LNCaP clone FGC (cell line): ENCODE measurements at regions not wholly inside any gene's neighbourhood (a gene's known extent, or its start where the extent isn't known, plus 50 kb on each side); places are given as distances from the start of the nearest gene placed in this dataset.
"Not testable (repeated sequence)": the region's sequence is repeated elsewhere in the genome, so short reads cannot be mapped to it uniquely, and the experiment has no call there.

Experiments
- DNase-seq: peaks from one replicate; pipeline ENCODE4 v3.0.0-alpha.2; 2011; ENCODE audit warnings: low read depth
- H3K4me3 ChIP-seq: 2 replicates; pipeline ENCODE4 v1.5.1; 2011; ENCODE audit warnings: mild to moderate bottlenecking, low read depth, low read length, control low read depth
- TF ChIP-seq, protein P1 (sequence below): IDR thresholded peaks from 2 replicates; pipeline ENCODE4 v1.5.1; 2012; ENCODE audit warnings: mild to moderate bottlenecking; ENCODE audit not compliant: control insufficient read depth, insufficient read depth; ENCODE audit errors: extremely low read depth

GRCh38 chrX:76774912-76775311 is 347.4 kb downstream of the MAGEE1 start:
- H3K4me3 ChIP-seq, DNase-seq: not testable (repeated sequence)

- DNase-seq, result no peak
- no peak overlapping the region for H3K4me3 ChIP-seq
- TF ChIP-seq, protein P1, sequence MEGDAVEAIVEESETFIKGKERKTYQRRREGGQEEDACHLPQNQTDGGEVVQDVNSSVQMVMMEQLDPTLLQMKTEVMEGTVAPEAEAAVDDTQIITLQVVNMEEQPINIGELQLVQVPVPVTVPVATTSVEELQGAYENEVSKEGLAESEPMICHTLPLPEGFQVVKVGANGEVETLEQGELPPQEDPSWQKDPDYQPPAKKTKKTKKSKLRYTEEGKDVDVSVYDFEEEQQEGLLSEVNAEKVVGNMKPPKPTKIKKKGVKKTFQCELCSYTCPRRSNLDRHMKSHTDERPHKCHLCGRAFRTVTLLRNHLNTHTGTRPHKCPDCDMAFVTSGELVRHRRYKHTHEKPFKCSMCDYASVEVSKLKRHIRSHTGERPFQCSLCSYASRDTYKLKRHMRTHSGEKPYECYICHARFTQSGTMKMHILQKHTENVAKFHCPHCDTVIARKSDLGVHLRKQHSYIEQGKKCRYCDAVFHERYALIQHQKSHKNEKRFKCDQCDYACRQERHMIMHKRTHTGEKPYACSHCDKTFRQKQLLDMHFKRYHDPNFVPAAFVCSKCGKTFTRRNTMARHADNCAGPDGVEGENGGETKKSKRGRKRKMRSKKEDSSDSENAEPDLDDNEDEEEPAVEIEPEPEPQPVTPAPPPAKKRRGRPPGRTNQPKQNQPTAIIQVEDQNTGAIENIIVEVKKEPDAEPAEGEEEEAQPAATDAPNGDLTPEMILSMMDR, result no peak
Observed at GRCh38 chrX:76796311-76796710, 368.8 kb downstream of the MAGEE1 start.

DNA sequence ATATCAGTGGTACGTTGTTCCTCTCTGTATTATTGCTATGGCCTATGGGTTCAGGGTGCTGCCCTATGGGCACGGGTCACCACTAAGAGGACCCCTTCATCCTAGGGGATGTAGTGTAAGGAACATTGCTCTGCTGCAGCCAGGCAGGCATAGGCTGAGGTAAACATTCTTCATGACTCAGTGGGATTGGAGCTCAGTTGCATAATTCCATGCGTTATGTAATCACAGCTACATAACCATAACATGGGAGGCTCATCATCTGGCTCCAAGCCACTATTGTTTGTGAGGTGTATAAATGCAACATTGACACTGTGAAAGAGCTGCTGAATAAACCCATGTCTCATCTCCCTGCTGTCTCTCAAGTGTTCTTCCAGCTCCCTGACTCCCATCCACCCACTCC is 375.2 kb downstream of the MAGEE1 start:
- no peak overlapping the region for H3K4me3 ChIP-seq
- DNase-seq, result no peak
- TF ChIP-seq, protein P1, result no peak

- TF ChIP-seq, protein P1, result no peak
- DNase-seq, result no peak
- no peak overlapping the region for H3K4me3 ChIP-seq
Observed at GRCh38 chrX:76815754-76816153, 388.2 kb downstream of the MAGEE1 start.

DNA sequence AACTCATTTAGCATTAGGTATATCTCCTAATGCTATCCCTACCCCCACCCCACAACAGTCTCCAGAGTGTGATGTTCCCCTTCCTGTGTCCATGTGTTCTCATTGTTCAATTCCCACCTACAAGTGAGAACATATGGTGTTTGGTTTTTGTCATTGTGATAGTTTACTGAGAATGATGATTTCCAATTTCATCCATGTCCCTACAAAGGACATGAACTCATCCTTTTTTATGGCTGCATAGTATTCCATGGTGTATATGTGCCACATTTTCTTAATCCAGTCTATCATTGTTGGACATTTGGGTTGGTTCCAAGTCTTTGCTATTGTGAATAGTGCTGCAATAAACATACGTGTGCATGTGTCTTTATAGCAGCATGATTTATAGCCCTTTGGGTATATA is 389.8 kb downstream of the MAGEE1 start:
- DNase-seq, H3K4me3 ChIP-seq: not testable (repeated sequence)

DNA sequence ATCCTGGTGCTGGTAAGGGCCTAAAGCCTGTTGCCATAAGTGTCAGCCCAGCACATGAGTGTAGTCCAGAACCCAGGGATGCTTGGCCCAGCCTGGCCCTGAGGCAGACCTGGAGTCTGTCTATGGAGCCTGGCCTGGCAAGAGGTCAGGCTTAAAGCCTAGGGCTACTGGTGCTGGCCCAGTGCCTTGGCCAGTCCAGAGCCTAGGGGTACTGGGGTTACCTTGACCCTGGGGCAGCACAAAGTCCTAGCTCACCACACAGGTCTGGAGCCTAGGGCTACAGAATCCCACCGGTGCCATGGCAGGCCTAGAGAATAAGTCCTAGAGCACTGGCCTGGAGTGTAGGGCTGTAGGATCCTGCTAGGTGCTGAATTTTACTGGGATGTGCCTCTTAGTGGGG is 393.8 kb downstream of the MAGEE1 start:
- TF ChIP-seq, protein P1, result no peak
- no peak for DNase-seq
- H3K4me3 ChIP-seq, result no peak overlapping the region

DNA sequence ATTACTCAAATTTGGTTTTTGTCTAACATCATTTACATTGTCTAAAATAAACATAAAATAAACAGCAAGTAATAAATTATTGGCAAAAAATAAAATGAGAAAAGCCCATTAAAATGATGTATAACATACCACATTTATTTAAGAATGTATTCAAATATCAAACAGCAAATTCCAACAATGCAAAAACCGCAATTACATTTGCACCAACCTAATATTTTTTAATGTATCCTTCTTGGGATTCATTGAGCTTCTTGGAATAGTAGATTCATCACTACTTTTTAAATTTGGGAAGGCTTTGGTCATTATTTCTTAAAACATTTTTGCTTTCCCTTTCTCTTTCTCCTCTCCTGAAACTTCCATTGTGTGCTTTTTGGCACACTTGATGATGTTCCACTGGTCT is 400.2 kb downstream of the MAGEE1 start:
- TF ChIP-seq, protein P1, result no peak
- DNase-seq, result no peak
- H3K4me3 ChIP-seq, result no peak overlapping the region

GRCh38 chrX:76840902-76841301 is 413.4 kb downstream of the MAGEE1 start:
- not testable (repeated sequence) for H3K4me3 ChIP-seq
- DNase-seq, result peak; percentile 1

DNA sequence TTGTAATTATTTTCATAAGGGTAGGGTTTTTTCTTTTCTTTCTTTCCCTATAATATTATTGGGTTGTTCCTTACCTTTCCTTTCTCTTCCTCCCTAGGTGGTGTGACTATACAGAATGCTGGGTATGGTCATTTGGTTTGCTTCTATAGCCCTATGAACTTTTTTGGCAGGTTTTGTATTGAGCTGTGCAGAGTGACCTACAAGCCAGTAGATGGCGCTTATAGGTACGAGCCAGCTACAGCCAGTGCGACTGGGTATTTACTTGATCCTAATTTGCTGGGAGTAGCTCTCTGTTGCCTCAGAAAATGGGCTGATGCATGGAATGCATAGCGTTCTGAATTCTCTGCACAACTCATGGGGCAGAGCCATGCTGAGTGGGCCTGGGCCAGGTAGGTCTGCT is 423.3 kb downstream of the MAGEE1 start:
- TF ChIP-seq, protein P1, result 0 out of 2 replicates have a peak, but pooled peaks have one; percentile 10
- no peak for DNase-seq
- no peak overlapping the region for H3K4me3 ChIP-seq
